Testis (tissue), 2 donors: ENCODE measurements at regions not wholly inside any gene's neighbourhood (a gene's known extent, or its start where the extent isn't known, plus 50 kb on each side); places are given as distances from the start of the nearest gene placed in this dataset.

ENCODE experiments used
- DNase-seq: peaks from one replicate; pipeline ENCODE4 v3.0.0-alpha.2; 2019
- H3K27ac ChIP-seq, 2 donors: fragments of 200-600 bp; sonication (generic); one replicate each; pipeline ENCODE4 v1.5.1; 2019
- H3K27me3 ChIP-seq: fragments of 200-600 bp; sonication (generic); one replicate; pipeline ENCODE4 v1.5.1; 2019
- H3K36me3 ChIP-seq: fragments of 200-600 bp; sonication (generic); one replicate; pipeline ENCODE4 v1.5.1; 2017; ENCODE audit warnings: low read depth; ENCODE audit errors: missing control alignments
- H3K4me1 ChIP-seq: fragments of 200-600 bp; sonication (generic); one replicate; pipeline ENCODE4 v1.5.1; 2019
- H3K4me3 ChIP-seq, 2 donors: fragments of 200-600 bp; sonication (generic); one replicate each; pipeline ENCODE4 v1.5.1; 2017 to 2019
- H3K9me3 ChIP-seq: fragments of 200-600 bp; sonication (generic); one replicate; pipeline ENCODE4 v1.5.1; 2017
- CTCF ChIP-seq, 3 experiments: fragments of 450-650 bp in 2 of 3; fragments of 200-600 bp in 1 of 3; sonication (generic) in 1 of 3; IDR thresholded peaks; one replicate each; pipeline ENCODE4 v1.5.1; 2016 to 2019; ENCODE audit warnings: antibody characterized with exemption in 3 of 3, mild to moderate bottlenecking in 2 of 3, moderate library complexity in 1 of 3
- POLR2A ChIP-seq: fragments of 450-650 bp; IDR thresholded peaks from one replicate; pipeline ENCODE4 v1.6.1; 2017; ENCODE audit warnings: antibody characterized with exemption, mild to moderate bottlenecking, moderate library complexity
- WGBS, 2 donors: methylation state at CpG; one replicate each; pipeline ENCODE4 v1.1.5; 2018; 5-methylcytosine and 5-hydroxymethylcytosine counted together
- intact Hi-C: fragments of 100-400 bp; cut with DNase I; formaldehyde crosslinking; loops from one replicate; pipeline ENCODE4 v1.15.1; 2023; ENCODE audit warnings: low total_unique reads

- H3K36me3 ChIP-seq, result no peaks in the 10 kb centered on the region
- no peak overlapping the region for H3K4me3 ChIP-seq
- no peaks in the 10 kb centered on the region for H3K9me3 ChIP-seq
- TF ChIP-seq POLR2A, result no peak
- TF ChIP-seq CTCF (IDR thresholded peaks at IDR 0.05), result no peak
- 39 to 43% methylated on average over 4 of the region's 4 CpGs for WGBS, 2 donors
- H3K4me1 ChIP-seq, result no peaks in the 10 kb centered on the region
- no peak for DNase-seq
- H3K27me3 ChIP-seq, result no peaks in the 10 kb centered on the region
- intact Hi-C loops, result no loop called here
- no peak overlapping the region for H3K27ac ChIP-seq
Measured at GRCh38 chr6:164322533-164322932, 908.0 kb downstream of the QKI start.

- 85 to 94% methylated on average over 4 of the region's 4 CpGs for WGBS, 2 donors
- H3K27me3 ChIP-seq, result no peaks in the 10 kb centered on the region
- no peaks in the 10 kb centered on the region for H3K36me3 ChIP-seq
- DNase-seq, result no peak
- H3K27ac ChIP-seq, result no peak overlapping the region
- H3K9me3 ChIP-seq, result no peaks in the 10 kb centered on the region
- no peak for TF ChIP-seq CTCF (IDR thresholded peaks at IDR 0.05)
- H3K4me3 ChIP-seq, result no peak overlapping the region
- intact Hi-C loops, result no loop called here
- H3K4me1 ChIP-seq, result no peaks in the 10 kb centered on the region
Measured at GRCh38 chr6:164321297-164321696, 906.8 kb downstream of the QKI start.

GRCh38 chr6:164315376-164315775, 900.9 kb downstream of the QKI start:
- Histone ChIP-seq H3K27me3 (no peaks in the 10 kb centered on the region), H3K4me3 (no peak overlapping the region), H3K9me3 (no peaks in the 10 kb centered on the region), H3K36me3 (no peaks in the 10 kb centered on the region), H3K27ac (no peak overlapping the region), H3K4me1 (no peaks in the 10 kb centered on the region)
- no peak for DNase-seq
- WGBS, 2 donors, result 81 to 91% methylated on average over 2 of the region's 2 CpGs
- TF ChIP-seq CTCF (IDR thresholded peaks at IDR 0.05), result no peak
- TF ChIP-seq POLR2A, result no peak
- intact Hi-C loops, result no loop called here

- Histone ChIP-seq H3K4me3 (no peak overlapping the region), H3K27ac (no peak overlapping the region), H3K4me1 (no peaks in the 10 kb centered on the region), H3K36me3 (no peaks in the 10 kb centered on the region), H3K27me3 (no peaks in the 10 kb centered on the region), H3K9me3 (no peaks in the 10 kb centered on the region)
- no peak for TF ChIP-seq POLR2A
- TF ChIP-seq CTCF (IDR thresholded peaks at IDR 0.05), result no peak
- no peak for DNase-seq
- intact Hi-C loops, result no loop called here
Measured at GRCh38 chr6:164308339-164308738, 893.8 kb downstream of the QKI start.

- Histone ChIP-seq H3K36me3 (no peaks in the 10 kb centered on the region), H3K9me3 (no peaks in the 10 kb centered on the region), H3K4me3 (no peak overlapping the region), H3K27me3 (no peaks in the 10 kb centered on the region), H3K4me1 (no peaks in the 10 kb centered on the region), H3K27ac (no peak overlapping the region)
- TF ChIP-seq POLR2A, result no peak
- TF ChIP-seq CTCF (IDR thresholded peaks at IDR 0.05), result no peak
- WGBS, 2 donors, result 52 to 55% methylated on average over 5 of the region's 5 CpGs
- intact Hi-C loops, result no loop called here
- DNase-seq, result no peak
Measured at GRCh38 chr6:164303102-164303964, 888.8 kb downstream of the QKI start.
